Fibroblast of lung (primary cell): ENCODE measurements at regions not wholly inside any gene's neighbourhood (a gene's known extent, or its start where the extent isn't known, plus 50 kb on each side); places are given as distances from the start of the nearest gene placed in this dataset.

Source experiments
- DNase-seq, 2 donors: peaks; one replicate each; pipeline versions ENCODE4 v3.0.0 to v3.0.0-alpha.2; 2010; ENCODE audit warnings: low read depth in 2 of 2
- H2AFZ ChIP-seq: 2 replicates; pipeline ENCODE4 v1.5.1; 2012; ENCODE audit warnings: low read length, control low read depth, inconsistent platforms
- H3K27ac ChIP-seq: 2 replicates; pipeline ENCODE4 v1.5.1; 2011; ENCODE audit warnings: low read length, control low read depth; ENCODE audit not compliant: insufficient read depth
- H3K27me3 ChIP-seq: 2 replicates; pipeline ENCODE4 v1.5.1; 2011; ENCODE audit warnings: mild to moderate bottlenecking, low read length; ENCODE audit not compliant: control insufficient read depth, insufficient read depth
- H3K36me3 ChIP-seq: 2 replicates; pipeline ENCODE4 v1.5.1; 2011; ENCODE audit warnings: low read length; ENCODE audit not compliant: control insufficient read depth, insufficient read depth
- H3K4me1 ChIP-seq: 2 replicates; pipeline ENCODE4 v1.5.1; 2011; ENCODE audit warnings: low read length; ENCODE audit not compliant: control insufficient read depth, insufficient read depth; ENCODE audit errors: extremely low read depth
- H3K4me2 ChIP-seq: 2 replicates; pipeline ENCODE4 v1.5.1; 2011; ENCODE audit warnings: low read length, control low read depth; ENCODE audit not compliant: insufficient read depth; ENCODE audit errors: extremely low read depth
- H3K4me3 ChIP-seq, 4 experiments: fragments of 200-600 bp in 1 of 4; sonication (generic) in 1 of 4; replicated peaks in 1 of 4; 2 replicates each; pipeline ENCODE4 v1.5.1; 2011 to 2016; ENCODE audit warnings: low read length in 4 of 4, low read depth in 3 of 4, mild to moderate bottlenecking in 3 of 4, control low read depth in 2 of 4, inconsistent platforms in 1 of 4, mixed read lengths in 1 of 4; ENCODE audit not compliant: insufficient read depth in 1 of 4; ENCODE audit errors: control extremely low read depth in 1 of 4
- H3K79me2 ChIP-seq: 2 replicates; pipeline ENCODE4 v1.5.1; 2012; ENCODE audit warnings: mild to moderate bottlenecking, low read length, inconsistent platforms; ENCODE audit not compliant: control insufficient read depth, insufficient read depth
- H3K9ac ChIP-seq: 2 replicates; pipeline ENCODE4 v1.5.1; 2011; ENCODE audit warnings: mild to moderate bottlenecking, low read length, control low read depth; ENCODE audit not compliant: insufficient read depth
- H3K9me3 ChIP-seq: 2 replicates; pipeline ENCODE4 v1.5.1; 2012; ENCODE audit warnings: low read depth, low read length; ENCODE audit not compliant: control insufficient read depth, insufficient read depth
- H4K20me1 ChIP-seq: 2 replicates; pipeline ENCODE4 v1.5.1; 2011; ENCODE audit warnings: low read length; ENCODE audit not compliant: control insufficient read depth, insufficient read depth; ENCODE audit errors: extremely low read depth
- EZH2 ChIP-seq: IDR thresholded peaks from 2 replicates; pipeline ENCODE4 v1.5.1; 2012; ENCODE audit warnings: low read length, control low read depth, mild to moderate bottlenecking; ENCODE audit errors: missing control alignments
- TF ChIP-seq, protein P1 (sequence below), 2 donors: IDR thresholded peaks in 1 of 2; conservative IDR thresholded peaks in 1 of 2; 1 replicate in 1 of 2; 2 replicates in 1 of 2; pipeline ENCODE4 v1.5.1; 2011 to 2012; ENCODE audit warnings: low read length in 2 of 2, control low read depth in 1 of 2, inconsistent platforms in 1 of 2, low read depth in 1 of 2, mild to moderate bottlenecking in 1 of 2

DNA sequence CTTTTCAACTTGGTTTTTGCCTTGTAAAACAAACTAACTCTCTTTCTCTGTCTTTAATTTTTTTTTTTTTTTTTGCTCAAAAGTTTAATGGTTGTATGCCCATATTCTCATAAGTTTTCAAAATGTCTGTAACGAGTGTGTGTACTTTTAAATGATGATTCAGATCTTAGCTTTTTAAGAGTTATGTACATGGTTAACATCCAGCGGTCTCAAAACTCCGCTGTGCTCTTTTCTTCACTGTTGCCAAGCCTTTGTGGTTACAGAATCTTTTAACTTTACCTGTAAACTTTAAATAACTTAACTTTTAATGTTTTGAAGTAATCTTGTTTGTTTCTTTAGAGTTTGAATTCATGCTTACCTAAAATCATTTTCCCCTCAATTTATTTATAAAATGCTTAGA, 133.0 kb downstream of the SAMD5 start:
- Histone ChIP-seq H3K9ac (no peak overlapping the region), H3K79me2 (no peaks in the 10 kb centered on the region), H3K9me3 (no peaks in the 10 kb centered on the region), H2AFZ (no peak overlapping the region), H3K4me1 (no peaks in the 10 kb centered on the region), H3K27me3 (no peaks in the 10 kb centered on the region), H3K27ac (no peak overlapping the region), H3K36me3 (no peaks in the 10 kb centered on the region), H3K4me2 (no peak overlapping the region), H3K4me3 (no peak overlapping the region), H4K20me1 (no peaks in the 10 kb centered on the region)
- TF ChIP-seq, protein P1, sequence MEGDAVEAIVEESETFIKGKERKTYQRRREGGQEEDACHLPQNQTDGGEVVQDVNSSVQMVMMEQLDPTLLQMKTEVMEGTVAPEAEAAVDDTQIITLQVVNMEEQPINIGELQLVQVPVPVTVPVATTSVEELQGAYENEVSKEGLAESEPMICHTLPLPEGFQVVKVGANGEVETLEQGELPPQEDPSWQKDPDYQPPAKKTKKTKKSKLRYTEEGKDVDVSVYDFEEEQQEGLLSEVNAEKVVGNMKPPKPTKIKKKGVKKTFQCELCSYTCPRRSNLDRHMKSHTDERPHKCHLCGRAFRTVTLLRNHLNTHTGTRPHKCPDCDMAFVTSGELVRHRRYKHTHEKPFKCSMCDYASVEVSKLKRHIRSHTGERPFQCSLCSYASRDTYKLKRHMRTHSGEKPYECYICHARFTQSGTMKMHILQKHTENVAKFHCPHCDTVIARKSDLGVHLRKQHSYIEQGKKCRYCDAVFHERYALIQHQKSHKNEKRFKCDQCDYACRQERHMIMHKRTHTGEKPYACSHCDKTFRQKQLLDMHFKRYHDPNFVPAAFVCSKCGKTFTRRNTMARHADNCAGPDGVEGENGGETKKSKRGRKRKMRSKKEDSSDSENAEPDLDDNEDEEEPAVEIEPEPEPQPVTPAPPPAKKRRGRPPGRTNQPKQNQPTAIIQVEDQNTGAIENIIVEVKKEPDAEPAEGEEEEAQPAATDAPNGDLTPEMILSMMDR (conservative IDR thresholded peaks at IDR 0.05 in 1 of 2, IDR thresholded peaks at IDR 0.05 in 1 of 2; ENCODE audit: low read depth in 1 of 2, low read length in 2 of 2) = no peak
- no peak for TF ChIP-seq EZH2
- peak in 1 of 2 donors; percentile 63 for DNase-seq

DNA sequence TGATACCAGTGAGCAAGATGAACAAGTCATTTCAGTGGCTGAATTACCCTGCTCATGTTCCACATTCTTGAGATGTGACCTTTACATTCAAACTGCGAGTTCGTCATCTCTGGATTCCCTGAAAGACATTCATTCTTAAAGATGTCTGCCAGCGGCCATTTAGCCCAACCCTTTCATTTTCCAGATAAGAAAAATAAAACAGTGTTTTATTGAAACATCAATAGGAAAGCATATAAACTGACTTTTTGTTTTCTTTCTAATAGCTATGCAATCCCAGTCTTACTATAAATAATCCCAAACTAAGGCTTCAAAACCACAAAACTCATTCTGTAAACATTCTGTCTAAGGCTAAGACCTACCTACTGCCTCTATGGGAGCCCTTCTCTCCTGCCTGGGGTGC, 134.0 kb downstream of the SAMD5 start:
- Histone ChIP-seq H3K79me2 (no peaks in the 10 kb centered on the region), H3K27me3 (no peaks in the 10 kb centered on the region), H3K4me2 (no peak overlapping the region), H2AFZ (no peak overlapping the region), H3K4me1 (no peaks in the 10 kb centered on the region), H3K36me3 (no peaks in the 10 kb centered on the region), H4K20me1 (no peaks in the 10 kb centered on the region), H3K9ac (no peak overlapping the region), H3K9me3 (no peaks in the 10 kb centered on the region), H3K4me3 (no peak overlapping the region), H3K27ac (peak overlapping the region; percentile 8)
- TF ChIP-seq, protein P1 (conservative IDR thresholded peaks at IDR 0.05 in 1 of 2, IDR thresholded peaks at IDR 0.05 in 1 of 2; ENCODE audit: low read depth in 1 of 2, low read length in 2 of 2) = no peak
- TF ChIP-seq EZH2 = no peak
- DNase-seq = peak; percentile 45 to 84

DNA sequence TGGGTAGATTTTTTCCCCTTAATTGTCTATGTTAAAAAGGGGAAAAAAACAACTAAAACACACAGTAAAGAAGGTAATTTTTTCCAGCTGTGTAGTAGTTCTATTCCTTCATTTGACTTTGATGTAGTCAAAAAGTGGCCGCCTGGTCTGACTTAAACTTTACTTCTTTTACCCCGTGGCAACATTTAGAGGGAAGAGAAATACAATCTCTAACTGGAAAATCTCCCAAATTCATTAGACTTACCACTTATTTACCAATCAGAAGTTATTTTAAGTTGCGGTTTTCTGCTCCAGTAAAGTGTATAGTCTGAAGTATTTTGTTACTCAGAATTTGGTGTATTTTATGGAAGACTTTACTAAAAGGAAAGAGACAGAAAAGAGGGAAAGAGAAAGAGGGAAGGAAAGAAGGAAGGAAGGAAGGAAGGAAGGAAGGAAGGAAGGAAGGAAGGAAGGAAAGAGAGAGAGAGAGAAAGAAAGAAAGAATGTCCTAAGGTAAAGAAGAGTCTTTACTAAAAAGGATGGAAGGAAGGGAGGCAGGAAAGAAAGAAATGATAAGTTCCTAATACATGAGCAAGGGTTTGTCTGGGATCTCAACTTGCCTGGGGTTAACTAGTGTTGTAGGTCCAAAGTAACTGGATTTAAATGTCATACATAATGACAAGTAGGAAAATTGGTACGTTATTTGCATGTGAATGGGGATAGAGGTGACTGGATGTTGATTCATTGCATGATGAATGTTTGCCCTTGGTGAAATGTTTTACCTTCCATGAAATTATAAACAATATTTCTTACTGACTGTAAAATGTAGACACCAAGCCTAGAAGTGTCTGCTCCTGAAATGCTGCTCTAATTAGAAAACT, 135.1 kb downstream of the SAMD5 start:
- no peak overlapping the region for H3K9ac ChIP-seq
- no peak overlapping the region for H3K4me3 ChIP-seq
- no peak overlapping the region for H2AFZ ChIP-seq
- DNase-seq = no peak
- no peaks in the 10 kb centered on the region for H3K79me2 ChIP-seq
- H3K4me1 ChIP-seq = peaks cover 5% of the 10 kb centered on the region
- no peaks in the 10 kb centered on the region for H3K36me3 ChIP-seq
- TF ChIP-seq, protein P1 (conservative IDR thresholded peaks at IDR 0.05 in 1 of 2, IDR thresholded peaks at IDR 0.05 in 1 of 2; ENCODE audit: low read depth in 1 of 2, low read length in 2 of 2) = no peak
- no peak for TF ChIP-seq EZH2
- no peak overlapping the region for H3K4me2 ChIP-seq
- H3K27me3 ChIP-seq = no peaks in the 10 kb centered on the region
- H3K9me3 ChIP-seq = no peaks in the 10 kb centered on the region
- H4K20me1 ChIP-seq = no peaks in the 10 kb centered on the region
- H3K27ac ChIP-seq = no peak overlapping the region
